ENCODE measurements at regions not wholly inside any gene's neighbourhood (a gene's known extent, or its start where the extent isn't known, plus 50 kb on each side); places are given as distances from the start of the nearest gene placed in this dataset.

DNA sequence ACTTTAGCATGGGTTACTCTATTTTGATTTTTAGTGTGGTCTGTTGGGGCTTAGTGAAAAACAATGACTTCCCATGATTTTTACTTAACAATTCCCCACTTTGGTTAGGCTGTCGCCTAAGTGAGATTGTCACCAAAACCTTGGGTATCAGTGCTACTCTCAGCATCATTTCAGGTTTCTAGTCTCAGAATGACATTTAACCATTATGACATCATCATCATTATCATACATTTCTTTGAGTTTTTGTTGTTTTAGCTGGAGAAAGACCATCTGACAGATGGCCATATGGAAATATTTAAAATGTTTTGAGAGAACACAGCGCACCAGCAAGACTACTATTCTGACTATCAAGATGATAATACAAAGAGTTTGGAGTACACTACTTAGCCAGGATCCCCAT is 551.0 kb upstream of the PTPRD start:
- POLR2A ChIA-PET, result no interaction called here
- no peaks in the 10 kb centered on the region for H3K27me3 ChIP-seq (ENCODE audit: control insufficient read depth, insufficient read depth, low read length)

DNA sequence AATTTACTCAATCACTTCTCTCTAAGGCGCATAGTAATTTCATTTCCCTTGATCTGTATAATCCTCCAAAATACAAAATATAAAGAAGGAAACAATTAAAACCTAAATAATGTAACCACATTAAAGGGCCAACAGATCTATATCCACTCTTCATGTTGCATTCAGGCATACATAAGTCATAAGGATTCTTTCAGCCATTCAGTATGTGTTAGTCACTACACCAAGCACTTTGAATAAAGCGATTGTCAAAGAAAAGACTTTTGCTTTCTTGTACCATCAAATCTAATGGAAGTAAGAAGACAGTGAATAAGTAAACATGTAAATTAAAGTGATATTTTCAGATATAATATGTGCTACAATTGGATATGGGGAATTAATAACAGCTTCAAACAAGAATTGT is 569.2 kb upstream of the PTPRD start:
- intact Hi-C loops (cut with micrococcal nuclease; ENCODE audit: unreplicated experiment), result no loop called here
- TF ChIP-seq, protein P1, sequence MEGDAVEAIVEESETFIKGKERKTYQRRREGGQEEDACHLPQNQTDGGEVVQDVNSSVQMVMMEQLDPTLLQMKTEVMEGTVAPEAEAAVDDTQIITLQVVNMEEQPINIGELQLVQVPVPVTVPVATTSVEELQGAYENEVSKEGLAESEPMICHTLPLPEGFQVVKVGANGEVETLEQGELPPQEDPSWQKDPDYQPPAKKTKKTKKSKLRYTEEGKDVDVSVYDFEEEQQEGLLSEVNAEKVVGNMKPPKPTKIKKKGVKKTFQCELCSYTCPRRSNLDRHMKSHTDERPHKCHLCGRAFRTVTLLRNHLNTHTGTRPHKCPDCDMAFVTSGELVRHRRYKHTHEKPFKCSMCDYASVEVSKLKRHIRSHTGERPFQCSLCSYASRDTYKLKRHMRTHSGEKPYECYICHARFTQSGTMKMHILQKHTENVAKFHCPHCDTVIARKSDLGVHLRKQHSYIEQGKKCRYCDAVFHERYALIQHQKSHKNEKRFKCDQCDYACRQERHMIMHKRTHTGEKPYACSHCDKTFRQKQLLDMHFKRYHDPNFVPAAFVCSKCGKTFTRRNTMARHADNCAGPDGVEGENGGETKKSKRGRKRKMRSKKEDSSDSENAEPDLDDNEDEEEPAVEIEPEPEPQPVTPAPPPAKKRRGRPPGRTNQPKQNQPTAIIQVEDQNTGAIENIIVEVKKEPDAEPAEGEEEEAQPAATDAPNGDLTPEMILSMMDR (IDR thresholded peaks at IDR 0.05), result no peak
- TF ChIP-seq TCF7L2 (IDR thresholded peaks at IDR 0.05; ENCODE audit: low read depth, low read length) (no peak), POLR2AphosphoS5 (IDR thresholded peaks at IDR 0.05; ENCODE audit: low read depth, low read length) (no peak), SIN3A (IDR thresholded peaks at IDR 0.05; ENCODE audit: borderline replicate concordance, insufficient read depth, low read depth, low read length) (no peak)
- TF ChIP-seq, protein P2, sequence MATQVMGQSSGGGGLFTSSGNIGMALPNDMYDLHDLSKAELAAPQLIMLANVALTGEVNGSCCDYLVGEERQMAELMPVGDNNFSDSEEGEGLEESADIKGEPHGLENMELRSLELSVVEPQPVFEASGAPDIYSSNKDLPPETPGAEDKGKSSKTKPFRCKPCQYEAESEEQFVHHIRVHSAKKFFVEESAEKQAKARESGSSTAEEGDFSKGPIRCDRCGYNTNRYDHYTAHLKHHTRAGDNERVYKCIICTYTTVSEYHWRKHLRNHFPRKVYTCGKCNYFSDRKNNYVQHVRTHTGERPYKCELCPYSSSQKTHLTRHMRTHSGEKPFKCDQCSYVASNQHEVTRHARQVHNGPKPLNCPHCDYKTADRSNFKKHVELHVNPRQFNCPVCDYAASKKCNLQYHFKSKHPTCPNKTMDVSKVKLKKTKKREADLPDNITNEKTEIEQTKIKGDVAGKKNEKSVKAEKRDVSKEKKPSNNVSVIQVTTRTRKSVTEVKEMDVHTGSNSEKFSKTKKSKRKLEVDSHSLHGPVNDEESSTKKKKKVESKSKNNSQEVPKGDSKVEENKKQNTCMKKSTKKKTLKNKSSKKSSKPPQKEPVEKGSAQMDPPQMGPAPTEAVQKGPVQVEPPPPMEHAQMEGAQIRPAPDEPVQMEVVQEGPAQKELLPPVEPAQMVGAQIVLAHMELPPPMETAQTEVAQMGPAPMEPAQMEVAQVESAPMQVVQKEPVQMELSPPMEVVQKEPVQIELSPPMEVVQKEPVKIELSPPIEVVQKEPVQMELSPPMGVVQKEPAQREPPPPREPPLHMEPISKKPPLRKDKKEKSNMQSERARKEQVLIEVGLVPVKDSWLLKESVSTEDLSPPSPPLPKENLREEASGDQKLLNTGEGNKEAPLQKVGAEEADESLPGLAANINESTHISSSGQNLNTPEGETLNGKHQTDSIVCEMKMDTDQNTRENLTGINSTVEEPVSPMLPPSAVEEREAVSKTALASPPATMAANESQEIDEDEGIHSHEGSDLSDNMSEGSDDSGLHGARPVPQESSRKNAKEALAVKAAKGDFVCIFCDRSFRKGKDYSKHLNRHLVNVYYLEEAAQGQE (IDR thresholded peaks at IDR 0.05; ENCODE audit: insufficient read depth in 1 of 2, low read depth in 2 of 2, low read length in 1 of 2), result no peak
- DNase-seq (ENCODE audit: low read depth, low spot score), result no peak
- no peaks in the 10 kb centered on the region for H3K9me3 ChIP-seq (ENCODE audit: control insufficient read depth, insufficient read depth, low read depth, low read length)
- H3K27ac ChIP-seq (ENCODE audit: low read length), result no peak overlapping the region
- no peak for ATAC-seq
- ChIA-PET CTCF (no interaction called here), POLR2A (no interaction called here)
- H3K4me1 ChIP-seq (ENCODE audit: control insufficient read depth, insufficient read depth, low read length), result no peaks in the 10 kb centered on the region
- no peak overlapping the region for H3K4me3 ChIP-seq (ENCODE audit: low read depth in 2 of 2, low read length in 2 of 2)
- no peaks in the 10 kb centered on the region for H3K27me3 ChIP-seq (ENCODE audit: control insufficient read depth, insufficient read depth, low read length)
- in situ Hi-C loops (cut with HindIII; ENCODE audit: low pct_unique_long_range_greater_than_20kb, low sequenced_read_pairs), result no loop called here
- H3K36me3 ChIP-seq (ENCODE audit: control insufficient read depth, insufficient read depth, low read length), result no peaks in the 10 kb centered on the region
- BruUV-seq (replicated peaks), result no TSS peak

More for the DNA sequence above, 551.0 kb upstream of the PTPRD start:
- Histone ChIP-seq H3K4me3 (ENCODE audit: low read depth in 2 of 2, low read length in 2 of 2) (no peak overlapping the region), H3K36me3 (ENCODE audit: control insufficient read depth, insufficient read depth, low read length) (no peaks in the 10 kb centered on the region), H3K9me3 (ENCODE audit: control insufficient read depth, insufficient read depth, low read depth, low read length) (no peaks in the 10 kb centered on the region), H3K27ac (ENCODE audit: low read length) (no peak overlapping the region), H3K4me1 (ENCODE audit: control insufficient read depth, insufficient read depth, low read length) (no peaks in the 10 kb centered on the region)
- CTCF ChIA-PET, result no interaction called here
- intact Hi-C loops (cut with micrococcal nuclease; ENCODE audit: unreplicated experiment) (no loop called here), in situ Hi-C loops (cut with HindIII; ENCODE audit: low pct_unique_long_range_greater_than_20kb, low sequenced_read_pairs) (no loop called here)
- no peak for TF ChIP-seq POLR2AphosphoS5 (IDR thresholded peaks at IDR 0.05; ENCODE audit: low read depth, low read length)
- TF ChIP-seq SIN3A (IDR thresholded peaks at IDR 0.05; ENCODE audit: borderline replicate concordance, insufficient read depth, low read depth, low read length), result no peak
- TF ChIP-seq, protein P2 (IDR thresholded peaks at IDR 0.05; ENCODE audit: insufficient read depth in 1 of 2, low read depth in 2 of 2, low read length in 1 of 2), result no peak
- TF ChIP-seq, protein P1 (IDR thresholded peaks at IDR 0.05), result no peak
- TF ChIP-seq TCF7L2 (IDR thresholded peaks at IDR 0.05; ENCODE audit: low read depth, low read length), result no peak
- no peak for ATAC-seq
- no TSS peak for BruUV-seq (replicated peaks)
- DNase-seq (ENCODE audit: low read depth, low spot score), result no peak

Data from Panc1 (cell line).